ENCODE measurements at regions not wholly inside any gene's neighbourhood (a gene's known extent, or its start where the extent isn't known, plus 50 kb on each side); places are given as distances from the start of the nearest gene placed in this dataset.
"Not testable (repeated sequence)": the region's sequence is repeated elsewhere in the genome, so short reads cannot be mapped to it uniquely, and the experiment has no call there.

DNA sequence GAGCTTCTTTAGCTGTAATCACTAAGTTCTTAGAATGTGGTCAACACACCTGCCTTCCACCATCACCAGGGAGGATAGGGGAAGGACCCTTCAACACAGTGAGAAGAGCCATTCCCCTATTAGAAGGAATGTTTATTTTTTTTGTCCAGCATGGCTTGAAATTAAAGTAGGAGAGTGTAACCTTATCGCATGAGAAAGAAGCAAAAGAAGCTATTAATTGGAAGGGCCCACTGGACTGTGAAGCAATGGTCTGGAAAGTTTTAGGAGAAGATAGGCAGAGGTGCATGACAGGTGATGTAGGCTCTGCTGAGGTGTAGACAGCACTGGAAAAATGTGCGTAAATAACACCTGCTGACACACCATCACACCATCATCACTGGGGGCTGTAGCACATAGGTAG, 1526.0 kb downstream of the MAT2B start:
- no peak for TF ChIP-seq EZH2 (IDR thresholded peaks at IDR 0.05; ENCODE audit: borderline replicate concordance, low read length)
- TF ChIP-seq, protein P1, sequence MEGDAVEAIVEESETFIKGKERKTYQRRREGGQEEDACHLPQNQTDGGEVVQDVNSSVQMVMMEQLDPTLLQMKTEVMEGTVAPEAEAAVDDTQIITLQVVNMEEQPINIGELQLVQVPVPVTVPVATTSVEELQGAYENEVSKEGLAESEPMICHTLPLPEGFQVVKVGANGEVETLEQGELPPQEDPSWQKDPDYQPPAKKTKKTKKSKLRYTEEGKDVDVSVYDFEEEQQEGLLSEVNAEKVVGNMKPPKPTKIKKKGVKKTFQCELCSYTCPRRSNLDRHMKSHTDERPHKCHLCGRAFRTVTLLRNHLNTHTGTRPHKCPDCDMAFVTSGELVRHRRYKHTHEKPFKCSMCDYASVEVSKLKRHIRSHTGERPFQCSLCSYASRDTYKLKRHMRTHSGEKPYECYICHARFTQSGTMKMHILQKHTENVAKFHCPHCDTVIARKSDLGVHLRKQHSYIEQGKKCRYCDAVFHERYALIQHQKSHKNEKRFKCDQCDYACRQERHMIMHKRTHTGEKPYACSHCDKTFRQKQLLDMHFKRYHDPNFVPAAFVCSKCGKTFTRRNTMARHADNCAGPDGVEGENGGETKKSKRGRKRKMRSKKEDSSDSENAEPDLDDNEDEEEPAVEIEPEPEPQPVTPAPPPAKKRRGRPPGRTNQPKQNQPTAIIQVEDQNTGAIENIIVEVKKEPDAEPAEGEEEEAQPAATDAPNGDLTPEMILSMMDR (IDR thresholded peaks at IDR 0.05; ENCODE audit: low read length): no peak
- H3K27me3 ChIP-seq (ENCODE audit: insufficient read depth, low read length): no peaks in the 10 kb centered on the region
- H3K9ac ChIP-seq (ENCODE audit: low read length): no peak overlapping the region

DNA sequence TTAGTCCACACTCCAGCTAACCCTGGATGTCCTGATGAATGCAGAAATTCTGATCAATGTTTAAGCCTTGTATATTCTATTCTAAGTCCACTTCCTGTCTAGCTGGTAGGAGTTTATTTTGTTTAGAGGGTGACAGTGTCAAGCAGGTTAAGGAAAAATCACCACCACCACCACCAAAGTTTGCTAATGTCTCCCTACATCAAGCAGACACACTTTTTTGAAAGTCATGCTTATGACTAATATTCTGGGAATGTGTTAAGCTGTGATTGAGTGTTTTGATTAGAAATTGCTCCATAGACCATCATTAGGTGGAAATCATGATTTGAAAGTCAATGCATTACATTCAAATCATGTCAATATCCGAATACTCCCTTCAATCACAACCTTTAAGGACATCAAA, 1530.1 kb downstream of the MAT2B start:
- Histone ChIP-seq H3F3A (ENCODE audit: insufficient read depth, low read length) (no peaks in the 10 kb centered on the region), H3K36me3 (ENCODE audit: insufficient read depth, low read length) (no peaks in the 10 kb centered on the region), H3K79me2 (ENCODE audit: insufficient read depth, low read length) (no peaks in the 10 kb centered on the region), H3K9me2 (ENCODE audit: low read depth, low read length) (no peaks in the 10 kb centered on the region), H3K27me3 (ENCODE audit: insufficient read depth, low read length) (no peaks in the 10 kb centered on the region), H3K9me3 (ENCODE audit: low read length) (no peaks in the 10 kb centered on the region), H3K4me1 (ENCODE audit: insufficient read depth, low read length, severe bottlenecking) (no peaks in the 10 kb centered on the region), H3K4me3 (ENCODE audit: low read depth, low read length, poor library complexity, severe bottlenecking) (no peak overlapping the region), H3K27ac (ENCODE audit: low read depth, low read length, poor library complexity, severe bottlenecking) (no peak overlapping the region), H3K4me2 (ENCODE audit: low read length) (no peak overlapping the region), H2AFZ (ENCODE audit: low read length) (no peak overlapping the region), H4K20me1 (ENCODE audit: insufficient read depth, low read length) (no peaks in the 10 kb centered on the region), H3K9ac (ENCODE audit: low read length) (no peak overlapping the region)
- TF ChIP-seq, protein P1 (IDR thresholded peaks at IDR 0.05; ENCODE audit: low read length): no peak

More for the DNA sequence above, 1526.0 kb downstream of the MAT2B start:
- Histone ChIP-seq H2AFZ (ENCODE audit: low read length) (no peak overlapping the region), H3K36me3 (ENCODE audit: insufficient read depth, low read length) (no peaks in the 10 kb centered on the region), H3K79me2 (ENCODE audit: insufficient read depth, low read length) (no peaks in the 10 kb centered on the region), H3K4me3 (ENCODE audit: low read depth, low read length, poor library complexity, severe bottlenecking) (no peak overlapping the region), H3K9me3 (ENCODE audit: low read length) (no peaks in the 10 kb centered on the region), H3F3A (ENCODE audit: insufficient read depth, low read length) (no peaks in the 10 kb centered on the region), H3K9me2 (ENCODE audit: low read depth, low read length) (no peaks in the 10 kb centered on the region), H3K4me1 (ENCODE audit: insufficient read depth, low read length, severe bottlenecking) (no peaks in the 10 kb centered on the region), H3K4me2 (ENCODE audit: low read length) (no peak overlapping the region), H4K20me1 (ENCODE audit: insufficient read depth, low read length) (no peaks in the 10 kb centered on the region), H3K27ac (ENCODE audit: low read depth, low read length, poor library complexity, severe bottlenecking) (no peak overlapping the region)

DNA sequence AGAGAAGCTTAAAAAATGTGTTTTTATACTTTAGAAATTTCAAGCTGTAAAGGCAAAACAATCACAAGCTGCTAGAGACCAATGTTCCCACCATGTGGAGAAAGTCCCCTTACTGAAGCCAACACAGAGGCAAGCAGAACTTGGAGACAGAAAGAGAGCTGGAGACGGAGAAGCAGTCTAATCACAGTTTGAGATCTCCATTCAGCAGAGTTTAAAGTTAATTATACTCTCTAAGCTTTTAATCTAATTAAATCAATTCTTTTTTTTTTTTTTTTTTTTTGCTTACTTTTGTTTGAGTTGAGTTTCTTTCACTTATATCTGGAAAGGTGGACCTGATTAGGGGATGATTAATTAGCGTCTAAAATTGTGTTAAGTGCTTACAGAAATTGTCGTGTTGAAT, 1534.3 kb downstream of the MAT2B start:
- no peak for TF ChIP-seq EZH2 (IDR thresholded peaks at IDR 0.05; ENCODE audit: borderline replicate concordance, low read length)
- TF ChIP-seq, protein P1 (IDR thresholded peaks at IDR 0.05; ENCODE audit: low read length): no peak
- no peaks in the 10 kb centered on the region for H3K27me3 ChIP-seq (ENCODE audit: insufficient read depth, low read length)
- no peaks in the 10 kb centered on the region for H3F3A ChIP-seq (ENCODE audit: insufficient read depth, low read length)
- no peak overlapping the region for H2AFZ ChIP-seq (ENCODE audit: low read length)
- no peak overlapping the region for H3K27ac ChIP-seq (ENCODE audit: low read depth, low read length, poor library complexity, severe bottlenecking)
- no peak overlapping the region for H3K9ac ChIP-seq (ENCODE audit: low read length)
- no peaks in the 10 kb centered on the region for H4K20me1 ChIP-seq (ENCODE audit: insufficient read depth, low read length)
- no peak overlapping the region for H3K4me2 ChIP-seq (ENCODE audit: low read length)
- H3K79me2 ChIP-seq (ENCODE audit: insufficient read depth, low read length): no peaks in the 10 kb centered on the region
- no peaks in the 10 kb centered on the region for H3K9me2 ChIP-seq (ENCODE audit: low read depth, low read length)
- H3K4me1 ChIP-seq (ENCODE audit: insufficient read depth, low read length, severe bottlenecking): no peaks in the 10 kb centered on the region
- H3K36me3 ChIP-seq (ENCODE audit: insufficient read depth, low read length): no peaks in the 10 kb centered on the region
- H3K4me3 ChIP-seq (ENCODE audit: low read depth, low read length, poor library complexity, severe bottlenecking): no peak overlapping the region
- H3K9me3 ChIP-seq (ENCODE audit: low read length): no peaks in the 10 kb centered on the region

DNA sequence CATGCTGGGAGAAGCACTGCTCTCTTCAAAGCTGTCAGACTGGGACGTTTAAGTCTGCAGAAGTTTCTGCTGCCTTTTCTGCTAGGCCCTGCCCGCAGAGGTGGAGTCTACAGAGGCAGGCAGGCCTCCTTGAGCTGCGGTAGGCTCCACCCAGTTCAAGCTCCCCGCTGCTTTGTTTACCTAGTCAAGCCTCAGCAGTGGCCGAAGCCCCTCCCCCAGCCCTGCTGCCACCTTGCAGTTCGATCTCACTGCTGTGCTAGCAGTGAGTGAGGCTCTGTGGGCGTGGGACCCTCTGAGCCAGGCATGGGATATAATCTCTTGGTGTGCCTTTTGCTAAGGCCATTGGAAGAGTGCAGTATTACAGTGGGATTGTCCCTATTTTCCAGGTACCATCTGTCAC, 1540.5 kb downstream of the MAT2B start:
- not testable (repeated sequence) for H3F3A ChIP-seq (ENCODE audit: insufficient read depth, low read length); H3K4me3 ChIP-seq (ENCODE audit: low read depth, low read length, poor library complexity, severe bottlenecking); H3K9ac ChIP-seq (ENCODE audit: low read length); H3K36me3 ChIP-seq (ENCODE audit: insufficient read depth, low read length); H3K27me3 ChIP-seq (ENCODE audit: insufficient read depth, low read length); H4K20me1 ChIP-seq (ENCODE audit: insufficient read depth, low read length); H3K4me1 ChIP-seq (ENCODE audit: insufficient read depth, low read length, severe bottlenecking); H3K9me3 ChIP-seq (ENCODE audit: low read length); H3K27ac ChIP-seq (ENCODE audit: low read depth, low read length, poor library complexity, severe bottlenecking); H3K4me2 ChIP-seq (ENCODE audit: low read length); H3K9me2 ChIP-seq (ENCODE audit: low read depth, low read length); H2AFZ ChIP-seq (ENCODE audit: low read length); H3K79me2 ChIP-seq (ENCODE audit: insufficient read depth, low read length)
